Suprapubic skin (tissue), 4 donors: ENCODE measurements at regions not wholly inside any gene's neighbourhood (a gene's known extent, or its start where the extent isn't known, plus 50 kb on each side); places are given as distances from the start of the nearest gene placed in this dataset.

Experiments
- DNase-seq, 2 donors: peaks; one replicate each; pipeline ENCODE4 v3.0.0-alpha.2; 2019; ENCODE audit warnings: low spot score in 2 of 2
- H3K27ac ChIP-seq: fragments of 200-600 bp; sonication (generic); one replicate; pipeline ENCODE4 v1.5.1; 2019
- H3K27me3 ChIP-seq: fragments of 200-600 bp; sonication (generic); one replicate; pipeline ENCODE4 v1.5.1; 2019
- H3K36me3 ChIP-seq: fragments of 200-600 bp; sonication (generic); one replicate; pipeline ENCODE4 v1.5.1; 2019
- H3K4me1 ChIP-seq: fragments of 200-600 bp; sonication (generic); one replicate; pipeline ENCODE4 v1.5.1; 2019
- H3K4me3 ChIP-seq: fragments of 200-600 bp; sonication (generic); one replicate; pipeline ENCODE4 v1.5.1; 2019; ENCODE audit warnings: mild to moderate bottlenecking
- H3K9me3 ChIP-seq: fragments of 200-600 bp; sonication (generic); one replicate; pipeline ENCODE4 v1.5.1; 2019
- EP300 ChIP-seq: sonication (generic); formaldehyde crosslinking; IDR thresholded peaks from one replicate; pipeline ENCODE4 v1.6.1; 2017; ENCODE audit warnings: antibody characterized with exemption
- POLR2A ChIP-seq, 2 donors: fragments of 450-650 bp; IDR thresholded peaks; one replicate each; pipeline ENCODE4 v1.6.1; 2017; ENCODE audit warnings: antibody characterized with exemption in 2 of 2, mild to moderate bottlenecking in 2 of 2, moderate library complexity in 2 of 2
- POLR2AphosphoS5 ChIP-seq, 3 donors: sonication (generic); formaldehyde crosslinking; IDR thresholded peaks; one replicate each; pipeline ENCODE4 v1.6.1; 2017; ENCODE audit warnings: antibody characterized with exemption in 3 of 3
- WGBS: methylation state at CpG from one replicate; pipeline ENCODE4 v1.1.5; 2018; 5-methylcytosine and 5-hydroxymethylcytosine counted together
- TF ChIP-seq, protein P1 (sequence below), 2 donors: fragments of 200-600 bp in 1 of 2; fragments of 450-650 bp in 1 of 2; sonication (generic) in 1 of 2; IDR thresholded peaks; one replicate each; pipeline ENCODE4 v1.5.1; 2016 to 2019; ENCODE audit warnings: antibody characterized with exemption in 2 of 2, mild to moderate bottlenecking in 1 of 2, moderate library complexity in 1 of 2

- H3K27me3 ChIP-seq, result no peaks in the 10 kb centered on the region
- WGBS, result 65% methylated on average over 8 of the region's 8 CpGs
- no peaks in the 10 kb centered on the region for H3K36me3 ChIP-seq
- no peak overlapping the region for H3K27ac ChIP-seq
- no peak for DNase-seq
- no peak overlapping the region for H3K4me3 ChIP-seq
- no peaks in the 10 kb centered on the region for H3K4me1 ChIP-seq
- no peaks in the 10 kb centered on the region for H3K9me3 ChIP-seq
- TF ChIP-seq, protein P1, sequence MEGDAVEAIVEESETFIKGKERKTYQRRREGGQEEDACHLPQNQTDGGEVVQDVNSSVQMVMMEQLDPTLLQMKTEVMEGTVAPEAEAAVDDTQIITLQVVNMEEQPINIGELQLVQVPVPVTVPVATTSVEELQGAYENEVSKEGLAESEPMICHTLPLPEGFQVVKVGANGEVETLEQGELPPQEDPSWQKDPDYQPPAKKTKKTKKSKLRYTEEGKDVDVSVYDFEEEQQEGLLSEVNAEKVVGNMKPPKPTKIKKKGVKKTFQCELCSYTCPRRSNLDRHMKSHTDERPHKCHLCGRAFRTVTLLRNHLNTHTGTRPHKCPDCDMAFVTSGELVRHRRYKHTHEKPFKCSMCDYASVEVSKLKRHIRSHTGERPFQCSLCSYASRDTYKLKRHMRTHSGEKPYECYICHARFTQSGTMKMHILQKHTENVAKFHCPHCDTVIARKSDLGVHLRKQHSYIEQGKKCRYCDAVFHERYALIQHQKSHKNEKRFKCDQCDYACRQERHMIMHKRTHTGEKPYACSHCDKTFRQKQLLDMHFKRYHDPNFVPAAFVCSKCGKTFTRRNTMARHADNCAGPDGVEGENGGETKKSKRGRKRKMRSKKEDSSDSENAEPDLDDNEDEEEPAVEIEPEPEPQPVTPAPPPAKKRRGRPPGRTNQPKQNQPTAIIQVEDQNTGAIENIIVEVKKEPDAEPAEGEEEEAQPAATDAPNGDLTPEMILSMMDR (IDR thresholded peaks at IDR 0.05), result no peak
- no peak for TF ChIP-seq POLR2A (IDR thresholded peaks at IDR 0.05)
- TF ChIP-seq POLR2AphosphoS5 (IDR thresholded peaks at IDR 0.05), result no peak
- no peak for TF ChIP-seq EP300
Measured at GRCh38 chr12:67039995-67040860, 228.9 kb upstream of the CAND1 start.

DNA sequence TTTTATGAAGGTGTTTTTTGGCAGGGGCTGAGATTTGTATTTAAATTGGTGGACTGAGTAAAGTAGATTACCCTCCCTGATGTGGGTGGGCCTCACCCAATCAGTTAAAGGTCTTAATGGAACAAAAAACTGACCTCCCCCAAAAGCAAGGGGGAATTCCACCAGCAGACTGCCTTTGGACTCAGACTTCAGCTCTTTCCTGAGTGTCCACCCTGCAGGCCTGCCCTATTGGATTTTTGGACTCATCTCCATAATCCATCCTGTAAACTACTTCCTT, 228.4 kb upstream of the CAND1 start:
- H3K4me3 ChIP-seq, result no peak overlapping the region
- no peaks in the 10 kb centered on the region for H3K9me3 ChIP-seq
- no peaks in the 10 kb centered on the region for H3K4me1 ChIP-seq
- no peak for DNase-seq
- no peaks in the 10 kb centered on the region for H3K27me3 ChIP-seq
- H3K36me3 ChIP-seq, result no peaks in the 10 kb centered on the region
- H3K27ac ChIP-seq, result no peak overlapping the region
- no peak for TF ChIP-seq EP300
- TF ChIP-seq, protein P1 (IDR thresholded peaks at IDR 0.05), result no peak
- TF ChIP-seq POLR2AphosphoS5 (IDR thresholded peaks at IDR 0.05), result no peak
- TF ChIP-seq POLR2A (IDR thresholded peaks at IDR 0.05), result no peak

DNA sequence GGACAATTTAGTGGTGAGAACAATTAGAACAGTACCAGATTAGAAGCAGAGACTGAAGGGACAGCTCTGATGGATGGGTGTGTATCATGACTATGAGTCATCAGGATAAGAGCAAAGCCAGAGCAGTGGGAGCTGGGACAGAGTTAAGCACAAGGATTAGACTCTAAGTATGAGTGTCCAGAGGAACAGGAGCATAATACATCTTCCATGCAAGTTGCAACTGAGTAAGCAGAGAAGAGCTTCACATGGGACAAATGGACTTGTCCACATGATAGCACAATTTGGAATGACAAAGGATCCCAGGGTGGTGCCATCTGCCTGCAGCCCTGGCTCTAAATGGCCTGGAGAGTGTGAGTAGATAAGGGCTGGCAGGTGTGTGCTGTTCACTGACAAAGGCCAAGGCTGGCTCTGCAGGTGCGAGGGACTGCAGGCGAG, 226.4 kb upstream of the CAND1 start:
- H3K9me3 ChIP-seq, result no peaks in the 10 kb centered on the region
- TF ChIP-seq POLR2AphosphoS5 (IDR thresholded peaks at IDR 0.05), result no peak
- TF ChIP-seq POLR2A (IDR thresholded peaks at IDR 0.05), result no peak
- TF ChIP-seq EP300, result no peak
- TF ChIP-seq, protein P1 (IDR thresholded peaks at IDR 0.05), result no peak
- DNase-seq, result no peak
- H3K4me3 ChIP-seq, result no peak overlapping the region
- H3K27ac ChIP-seq, result no peak overlapping the region
- H3K36me3 ChIP-seq, result no peaks in the 10 kb centered on the region
- 84% methylated on average over 2 of the region's 2 CpGs for WGBS
- H3K4me1 ChIP-seq, result no peaks in the 10 kb centered on the region
- no peaks in the 10 kb centered on the region for H3K27me3 ChIP-seq

- DNase-seq, result no peak
- Histone ChIP-seq H3K9me3 (no peaks in the 10 kb centered on the region), H3K27me3 (no peaks in the 10 kb centered on the region), H3K4me1 (no peaks in the 10 kb centered on the region), H3K4me3 (no peak overlapping the region), H3K27ac (no peak overlapping the region), H3K36me3 (no peaks in the 10 kb centered on the region)
- 29% methylated on average over 1 of the region's 1 CpG for WGBS
- TF ChIP-seq POLR2AphosphoS5 (IDR thresholded peaks at IDR 0.05), result no peak
Measured at GRCh38 chr12:67043771-67044170, 225.4 kb upstream of the CAND1 start.

GRCh38 chr12:67045650-67046049, 223.5 kb upstream of the CAND1 start:
- DNase-seq, result no peak
- Histone ChIP-seq H3K27ac (no peak overlapping the region), H3K4me3 (no peak overlapping the region), H3K36me3 (no peaks in the 10 kb centered on the region), H3K4me1 (no peaks in the 10 kb centered on the region), H3K27me3 (no peaks in the 10 kb centered on the region), H3K9me3 (no peaks in the 10 kb centered on the region)
- TF ChIP-seq POLR2A (IDR thresholded peaks at IDR 0.05), result no peak
- TF ChIP-seq, protein P1 (IDR thresholded peaks at IDR 0.05), result no peak
- no peak for TF ChIP-seq POLR2AphosphoS5 (IDR thresholded peaks at IDR 0.05)
- no peak for TF ChIP-seq EP300
- WGBS, result 94% methylated on average over 5 of the region's 5 CpGs

DNA sequence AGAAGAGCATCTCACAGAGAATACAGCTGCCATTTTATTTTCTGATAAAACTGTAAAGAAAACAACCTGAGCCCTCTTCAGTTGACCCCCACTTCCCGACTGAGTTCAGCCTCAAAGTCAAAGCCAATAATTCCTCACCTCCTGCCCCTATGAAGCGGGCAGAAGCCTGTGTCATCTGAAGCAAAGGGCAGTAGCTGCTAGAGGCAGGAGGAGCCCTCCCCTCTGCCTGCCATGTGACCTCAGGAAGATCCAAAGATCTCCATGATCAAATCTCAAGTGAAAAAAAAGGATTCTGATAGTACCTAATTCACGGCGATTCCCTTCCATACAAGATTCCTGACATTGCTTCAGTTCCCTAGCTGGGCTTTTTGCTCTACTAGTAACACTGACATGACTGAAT, 223.1 kb upstream of the CAND1 start:
- Histone ChIP-seq H3K27ac (no peak overlapping the region), H3K36me3 (no peaks in the 10 kb centered on the region), H3K4me3 (no peak overlapping the region), H3K9me3 (no peaks in the 10 kb centered on the region), H3K4me1 (no peaks in the 10 kb centered on the region), H3K27me3 (no peaks in the 10 kb centered on the region)
- WGBS, result 87% methylated on average over 4 of the region's 4 CpGs
- DNase-seq, result no peak
- no peak for TF ChIP-seq POLR2AphosphoS5 (IDR thresholded peaks at IDR 0.05)
- TF ChIP-seq, protein P1 (IDR thresholded peaks at IDR 0.05), result no peak
- TF ChIP-seq POLR2A (IDR thresholded peaks at IDR 0.05), result no peak
- no peak for TF ChIP-seq EP300
